ENCODE measurements at regions not wholly inside any gene's neighbourhood (a gene's known extent, or its start where the extent isn't known, plus 50 kb on each side); places are given as distances from the start of the nearest gene placed in this dataset.
"Not testable (repeated sequence)": the region's sequence is repeated elsewhere in the genome, so short reads cannot be mapped to it uniquely, and the experiment has no call there.

- H3K27ac ChIP-seq = not testable (repeated sequence)
Measured at GRCh38 chr10:45902324-45902723, 55.0 kb upstream of the AGAP4 start.

GRCh38 chr10:45903614-45904013, 56.3 kb upstream of the AGAP4 start:
- not testable (repeated sequence) for H3K27ac ChIP-seq

- H3K27ac ChIP-seq = not testable (repeated sequence)
Measured at GRCh38 chr10:45904070-45904469, 56.8 kb upstream of the AGAP4 start.

- not testable (repeated sequence) for H3K27ac ChIP-seq
Measured at GRCh38 chr10:45913205-45913604, 59.1 kb upstream of the TIMM23 start.

- H3K27ac ChIP-seq = not testable (repeated sequence)
Measured at GRCh38 chr10:45914740-45915139, 57.5 kb upstream of the TIMM23 start.

GRCh38 chr10:45915617-45916016, 56.7 kb upstream of the TIMM23 start:
- H3K27ac ChIP-seq = not testable (repeated sequence)

- peak; percentile 69 for TF ChIP-seq CTCF (conservative IDR thresholded peaks at IDR 0.05)
- H3K27ac ChIP-seq = not testable (repeated sequence)
Measured at GRCh38 chr10:45920876-45921275, 51.4 kb upstream of the TIMM23 start.

Measured in C4-2B (cell line).